ENCODE measurements at regions not wholly inside any gene's neighbourhood (a gene's known extent, or its start where the extent isn't known, plus 50 kb on each side); places are given as distances from the start of the nearest gene placed in this dataset.

DNA sequence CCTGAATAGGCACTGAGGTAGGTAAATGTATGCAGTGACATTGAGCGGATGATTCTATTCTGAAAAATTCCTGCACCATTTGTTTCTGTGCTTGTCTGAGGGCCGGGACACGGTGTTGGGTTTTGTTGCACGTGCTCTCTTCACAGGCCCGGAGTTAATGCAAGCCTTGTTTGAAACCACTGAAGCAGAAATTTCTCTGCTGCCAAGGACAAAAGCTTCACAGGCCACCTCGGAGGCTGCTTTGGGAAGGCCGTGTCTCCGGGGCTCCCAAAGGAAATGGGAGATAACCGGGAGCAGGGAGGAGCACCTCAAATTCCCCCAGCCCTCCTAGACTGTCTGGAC is 179.4 kb downstream of the OPA1 start:
- TF ChIP-seq, protein P1, sequence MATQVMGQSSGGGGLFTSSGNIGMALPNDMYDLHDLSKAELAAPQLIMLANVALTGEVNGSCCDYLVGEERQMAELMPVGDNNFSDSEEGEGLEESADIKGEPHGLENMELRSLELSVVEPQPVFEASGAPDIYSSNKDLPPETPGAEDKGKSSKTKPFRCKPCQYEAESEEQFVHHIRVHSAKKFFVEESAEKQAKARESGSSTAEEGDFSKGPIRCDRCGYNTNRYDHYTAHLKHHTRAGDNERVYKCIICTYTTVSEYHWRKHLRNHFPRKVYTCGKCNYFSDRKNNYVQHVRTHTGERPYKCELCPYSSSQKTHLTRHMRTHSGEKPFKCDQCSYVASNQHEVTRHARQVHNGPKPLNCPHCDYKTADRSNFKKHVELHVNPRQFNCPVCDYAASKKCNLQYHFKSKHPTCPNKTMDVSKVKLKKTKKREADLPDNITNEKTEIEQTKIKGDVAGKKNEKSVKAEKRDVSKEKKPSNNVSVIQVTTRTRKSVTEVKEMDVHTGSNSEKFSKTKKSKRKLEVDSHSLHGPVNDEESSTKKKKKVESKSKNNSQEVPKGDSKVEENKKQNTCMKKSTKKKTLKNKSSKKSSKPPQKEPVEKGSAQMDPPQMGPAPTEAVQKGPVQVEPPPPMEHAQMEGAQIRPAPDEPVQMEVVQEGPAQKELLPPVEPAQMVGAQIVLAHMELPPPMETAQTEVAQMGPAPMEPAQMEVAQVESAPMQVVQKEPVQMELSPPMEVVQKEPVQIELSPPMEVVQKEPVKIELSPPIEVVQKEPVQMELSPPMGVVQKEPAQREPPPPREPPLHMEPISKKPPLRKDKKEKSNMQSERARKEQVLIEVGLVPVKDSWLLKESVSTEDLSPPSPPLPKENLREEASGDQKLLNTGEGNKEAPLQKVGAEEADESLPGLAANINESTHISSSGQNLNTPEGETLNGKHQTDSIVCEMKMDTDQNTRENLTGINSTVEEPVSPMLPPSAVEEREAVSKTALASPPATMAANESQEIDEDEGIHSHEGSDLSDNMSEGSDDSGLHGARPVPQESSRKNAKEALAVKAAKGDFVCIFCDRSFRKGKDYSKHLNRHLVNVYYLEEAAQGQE (IDR thresholded peaks at IDR 0.05): no peak
- TF ChIP-seq, protein P2, sequence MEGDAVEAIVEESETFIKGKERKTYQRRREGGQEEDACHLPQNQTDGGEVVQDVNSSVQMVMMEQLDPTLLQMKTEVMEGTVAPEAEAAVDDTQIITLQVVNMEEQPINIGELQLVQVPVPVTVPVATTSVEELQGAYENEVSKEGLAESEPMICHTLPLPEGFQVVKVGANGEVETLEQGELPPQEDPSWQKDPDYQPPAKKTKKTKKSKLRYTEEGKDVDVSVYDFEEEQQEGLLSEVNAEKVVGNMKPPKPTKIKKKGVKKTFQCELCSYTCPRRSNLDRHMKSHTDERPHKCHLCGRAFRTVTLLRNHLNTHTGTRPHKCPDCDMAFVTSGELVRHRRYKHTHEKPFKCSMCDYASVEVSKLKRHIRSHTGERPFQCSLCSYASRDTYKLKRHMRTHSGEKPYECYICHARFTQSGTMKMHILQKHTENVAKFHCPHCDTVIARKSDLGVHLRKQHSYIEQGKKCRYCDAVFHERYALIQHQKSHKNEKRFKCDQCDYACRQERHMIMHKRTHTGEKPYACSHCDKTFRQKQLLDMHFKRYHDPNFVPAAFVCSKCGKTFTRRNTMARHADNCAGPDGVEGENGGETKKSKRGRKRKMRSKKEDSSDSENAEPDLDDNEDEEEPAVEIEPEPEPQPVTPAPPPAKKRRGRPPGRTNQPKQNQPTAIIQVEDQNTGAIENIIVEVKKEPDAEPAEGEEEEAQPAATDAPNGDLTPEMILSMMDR (IDR thresholded peaks at IDR 0.05; ENCODE audit: low read depth, low read length, missing input control): no peak
- TF ChIP-seq, protein P3, sequence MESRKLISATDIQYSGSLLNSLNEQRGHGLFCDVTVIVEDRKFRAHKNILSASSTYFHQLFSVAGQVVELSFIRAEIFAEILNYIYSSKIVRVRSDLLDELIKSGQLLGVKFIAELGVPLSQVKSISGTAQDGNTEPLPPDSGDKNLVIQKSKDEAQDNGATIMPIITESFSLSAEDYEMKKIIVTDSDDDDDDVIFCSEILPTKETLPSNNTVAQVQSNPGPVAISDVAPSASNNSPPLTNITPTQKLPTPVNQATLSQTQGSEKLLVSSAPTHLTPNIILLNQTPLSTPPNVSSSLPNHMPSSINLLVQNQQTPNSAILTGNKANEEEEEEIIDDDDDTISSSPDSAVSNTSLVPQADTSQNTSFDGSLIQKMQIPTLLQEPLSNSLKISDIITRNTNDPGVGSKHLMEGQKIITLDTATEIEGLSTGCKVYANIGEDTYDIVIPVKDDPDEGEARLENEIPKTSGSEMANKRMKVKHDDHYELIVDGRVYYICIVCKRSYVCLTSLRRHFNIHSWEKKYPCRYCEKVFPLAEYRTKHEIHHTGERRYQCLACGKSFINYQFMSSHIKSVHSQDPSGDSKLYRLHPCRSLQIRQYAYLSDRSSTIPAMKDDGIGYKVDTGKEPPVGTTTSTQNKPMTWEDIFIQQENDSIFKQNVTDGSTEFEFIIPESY (IDR thresholded peaks at IDR 0.05): no peak
- TF ChIP-seq RAD21 (IDR thresholded peaks at IDR 0.05): no peak
- no peak for TF ChIP-seq TAF1 (conservative IDR thresholded peaks at IDR 0.05)
- no peak for TF ChIP-seq HNF4G (IDR thresholded peaks at IDR 0.05)

Measured in liver (tissue), 3 donors.